HCT116 (cell line): ENCODE measurements at regions not wholly inside any gene's neighbourhood (a gene's known extent, or its start where the extent isn't known, plus 50 kb on each side); places are given as distances from the start of the nearest gene placed in this dataset.
"Not testable (repeated sequence)": the region's sequence is repeated elsewhere in the genome, so short reads cannot be mapped to it uniquely, and the experiment has no call there.

Experiments used
- EZH2 ChIP-seq: fragments of 200-600 bp; sonication (generic); IDR thresholded peaks from 2 replicates; pipeline ENCODE4 v1.6.1; 2017; ENCODE audit warnings: antibody characterized with exemption, mixed run types
- EZH2phosphoT487 ChIP-seq: fragments of 200-600 bp; IDR thresholded peaks from 2 replicates; pipeline ENCODE4 v1.6.1; 2018; ENCODE audit warnings: antibody characterized with exemption, borderline replicate concordance
- MAX ChIP-seq: IDR thresholded peaks from 2 replicates; pipeline ENCODE4 v1.6.1; 2012
- POLR2A ChIP-seq: IDR thresholded peaks from 2 replicates; pipeline ENCODE4 v1.7.0; 2011; ENCODE audit warnings: borderline replicate concordance; ENCODE audit not compliant: insufficient read depth, insufficient read length; ENCODE audit errors: extremely low read depth
- POLR2AphosphoS5 ChIP-seq: IDR thresholded peaks from 2 replicates; pipeline ENCODE4 v1.6.1; 2011; ENCODE audit warnings: mild to moderate bottlenecking, low read depth, low read length, moderate library complexity
- SIN3A ChIP-seq: IDR thresholded peaks from 2 replicates; pipeline ENCODE4 v1.6.1; 2012; ENCODE audit warnings: low read depth
- TF ChIP-seq, protein P1 (sequence below), 3 experiments: fragments of 200-600 bp in 1 of 3; sonication (generic) in 1 of 3; IDR thresholded peaks in 2 of 3; conservative IDR thresholded peaks in 1 of 3; 2 replicates each; pipeline ENCODE4 v1.5.1; 2012 to 2017; ENCODE audit warnings: low read depth in 2 of 3, low read length in 2 of 3, antibody characterized with exemption in 1 of 3, borderline replicate concordance in 1 of 3, control low read depth in 1 of 3, mild to moderate bottlenecking in 1 of 3, mixed read lengths in 1 of 3, mixed run types in 1 of 3, moderate library complexity in 1 of 3; ENCODE audit not compliant: insufficient read depth in 1 of 3

DNA sequence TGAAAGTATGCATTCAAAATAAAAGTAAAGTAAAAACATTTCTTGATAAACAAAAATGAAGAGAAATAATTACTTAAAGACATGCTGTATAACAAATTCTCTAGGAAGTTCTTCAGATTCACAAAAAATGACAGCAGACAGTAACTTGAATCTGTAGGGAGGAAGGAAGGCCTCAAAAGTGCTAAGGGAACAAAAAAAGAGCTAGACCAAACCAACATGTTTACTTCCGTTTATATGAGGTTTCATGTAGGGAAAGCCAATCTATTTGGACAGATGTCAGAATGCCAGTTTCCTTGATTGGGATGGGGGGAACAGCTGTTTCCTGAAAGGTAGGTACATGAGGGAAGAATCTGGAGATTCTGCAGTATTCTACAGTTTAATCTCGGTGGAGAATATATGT, 1244.5 kb downstream of the RPIA start:
- not testable (repeated sequence) for TF ChIP-seq POLR2A, EZH2, POLR2AphosphoS5, SIN3A, MAX, EZH2phosphoT487
- TF ChIP-seq, protein P1, sequence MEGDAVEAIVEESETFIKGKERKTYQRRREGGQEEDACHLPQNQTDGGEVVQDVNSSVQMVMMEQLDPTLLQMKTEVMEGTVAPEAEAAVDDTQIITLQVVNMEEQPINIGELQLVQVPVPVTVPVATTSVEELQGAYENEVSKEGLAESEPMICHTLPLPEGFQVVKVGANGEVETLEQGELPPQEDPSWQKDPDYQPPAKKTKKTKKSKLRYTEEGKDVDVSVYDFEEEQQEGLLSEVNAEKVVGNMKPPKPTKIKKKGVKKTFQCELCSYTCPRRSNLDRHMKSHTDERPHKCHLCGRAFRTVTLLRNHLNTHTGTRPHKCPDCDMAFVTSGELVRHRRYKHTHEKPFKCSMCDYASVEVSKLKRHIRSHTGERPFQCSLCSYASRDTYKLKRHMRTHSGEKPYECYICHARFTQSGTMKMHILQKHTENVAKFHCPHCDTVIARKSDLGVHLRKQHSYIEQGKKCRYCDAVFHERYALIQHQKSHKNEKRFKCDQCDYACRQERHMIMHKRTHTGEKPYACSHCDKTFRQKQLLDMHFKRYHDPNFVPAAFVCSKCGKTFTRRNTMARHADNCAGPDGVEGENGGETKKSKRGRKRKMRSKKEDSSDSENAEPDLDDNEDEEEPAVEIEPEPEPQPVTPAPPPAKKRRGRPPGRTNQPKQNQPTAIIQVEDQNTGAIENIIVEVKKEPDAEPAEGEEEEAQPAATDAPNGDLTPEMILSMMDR (IDR thresholded peaks at IDR 0.05 in 2 of 3, conservative IDR thresholded peaks at IDR 0.05 in 1 of 3; ENCODE audit: borderline replicate concordance in 1 of 3, insufficient read depth in 1 of 3, low read depth in 2 of 3, low read length in 2 of 3), result not testable (repeated sequence)
